ENCODE measurements at regions not wholly inside any gene's neighbourhood (a gene's known extent, or its start where the extent isn't known, plus 50 kb on each side); places are given as distances from the start of the nearest gene placed in this dataset.
"Not testable (repeated sequence)": the region's sequence is repeated elsewhere in the genome, so short reads cannot be mapped to it uniquely, and the experiment has no call there.

DNA sequence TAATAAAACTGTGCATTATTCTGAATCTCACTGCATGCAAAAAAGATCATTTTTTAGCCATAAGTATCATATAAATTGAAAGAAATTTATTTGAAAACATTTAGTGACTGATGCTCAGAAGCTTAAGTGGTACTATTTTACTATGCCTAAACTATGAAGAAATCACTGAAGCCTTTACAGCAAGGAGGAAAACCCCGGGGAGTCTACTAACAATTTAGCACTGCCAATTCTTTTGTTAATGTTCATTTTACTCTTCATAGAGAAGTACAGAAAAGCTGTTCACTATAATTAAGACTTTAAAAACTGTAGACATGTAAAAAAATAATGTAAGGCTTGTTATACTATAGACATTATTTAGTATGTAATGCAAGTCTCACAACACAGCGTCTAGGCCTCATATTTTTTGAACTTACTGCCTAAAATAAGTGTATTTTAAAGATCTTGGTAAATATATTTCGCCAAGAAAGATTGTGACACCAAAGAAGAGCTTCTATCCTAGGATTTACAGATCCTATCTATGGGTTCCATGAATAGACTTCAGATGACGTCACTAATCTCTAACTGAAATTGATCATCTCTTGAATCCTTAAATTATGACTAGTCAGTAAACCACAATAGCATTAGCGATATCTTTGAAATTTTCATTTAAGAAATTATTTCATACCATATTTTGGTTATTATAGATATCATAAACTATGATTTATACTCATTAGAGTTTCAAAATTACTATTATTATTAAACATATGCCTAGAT is 602.5 kb downstream of the TMA16 start:
- DNase-seq (ENCODE audit: low read depth): no peak

GRCh38 chr4:164100741-164101365 is 606.4 kb downstream of the TMA16 start:
- DNase-seq (ENCODE audit: low read depth): not testable (repeated sequence)

DNA sequence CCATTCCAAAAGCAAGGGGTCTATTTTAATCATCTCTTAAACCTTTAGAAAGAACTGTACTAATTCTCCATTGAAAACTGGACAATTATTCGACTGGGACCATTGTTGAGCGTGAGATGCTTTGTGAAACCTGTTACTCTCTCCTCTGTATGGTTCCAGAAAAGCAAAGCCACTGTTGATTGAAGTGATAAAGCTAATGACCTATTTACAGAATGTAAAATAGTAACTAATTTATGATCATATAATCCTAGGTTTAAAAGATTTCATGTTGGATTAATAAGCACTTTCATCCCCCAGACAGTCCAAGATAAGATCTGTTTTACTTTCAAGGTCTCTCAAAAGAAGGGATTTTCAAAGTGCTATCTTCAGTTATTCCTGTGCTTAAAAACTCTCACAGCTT is 614.5 kb downstream of the TMA16 start:
- no peak for DNase-seq (ENCODE audit: low read depth)

DNA sequence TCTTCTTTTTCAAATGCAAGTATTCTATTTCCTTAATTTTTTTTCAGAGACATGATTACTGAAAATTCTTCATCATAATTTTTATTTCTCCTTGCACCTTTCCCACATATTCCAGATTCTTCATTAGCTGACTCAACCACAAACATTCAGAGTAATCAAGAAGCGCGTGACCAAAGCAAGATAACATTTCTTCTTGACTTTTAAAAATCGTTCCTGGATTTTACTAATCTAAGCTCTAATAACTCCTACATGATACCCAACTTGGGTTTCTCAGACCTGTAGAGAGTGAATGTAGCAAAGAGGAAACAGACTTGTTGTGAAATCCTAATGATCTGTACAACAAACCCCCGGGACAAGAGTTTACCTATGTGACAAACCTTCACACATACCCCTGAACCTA is 615.0 kb downstream of the TMA16 start:
- DNase-seq (ENCODE audit: low read depth): no peak

DNA sequence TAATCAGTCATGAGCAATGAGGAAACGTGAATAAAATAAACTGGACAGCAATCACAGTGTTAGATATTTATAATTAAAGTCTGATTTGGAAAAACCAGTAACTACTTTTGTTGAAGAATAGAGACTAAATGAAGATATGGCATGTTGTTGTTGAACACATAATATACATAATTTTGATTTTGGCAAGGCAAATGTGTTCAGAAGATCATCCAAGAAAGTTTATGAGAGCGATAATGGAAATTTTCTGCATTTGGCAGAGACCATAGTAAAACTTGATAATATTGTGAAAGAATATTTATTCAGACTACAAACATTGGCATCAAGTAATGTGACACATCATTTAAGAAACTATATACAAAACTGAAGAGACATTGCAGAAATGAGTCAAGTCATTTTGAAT is 620.7 kb downstream of the TMA16 start:
- no peak for DNase-seq (ENCODE audit: low read depth)

DNA sequence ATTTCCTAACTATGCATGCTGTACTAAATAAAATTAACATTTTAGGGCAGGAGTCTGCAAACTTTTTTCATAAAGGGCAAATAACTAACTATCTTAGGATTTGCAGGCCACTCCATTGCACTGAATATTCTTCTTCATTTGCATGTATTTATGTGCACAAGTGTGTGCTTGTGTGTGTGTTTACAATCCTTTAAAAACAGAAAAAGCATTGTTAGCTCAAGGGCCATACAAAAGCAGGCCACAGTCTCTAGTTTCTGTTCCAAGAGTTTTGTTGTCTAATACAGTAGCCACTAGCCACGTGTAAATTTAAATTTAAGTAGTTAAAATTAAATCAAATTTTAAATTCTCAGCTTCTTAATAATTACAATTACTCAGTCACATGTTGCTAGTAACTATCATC is 621.8 kb downstream of the TMA16 start:
- DNase-seq (ENCODE audit: low read depth): no peak

DNA sequence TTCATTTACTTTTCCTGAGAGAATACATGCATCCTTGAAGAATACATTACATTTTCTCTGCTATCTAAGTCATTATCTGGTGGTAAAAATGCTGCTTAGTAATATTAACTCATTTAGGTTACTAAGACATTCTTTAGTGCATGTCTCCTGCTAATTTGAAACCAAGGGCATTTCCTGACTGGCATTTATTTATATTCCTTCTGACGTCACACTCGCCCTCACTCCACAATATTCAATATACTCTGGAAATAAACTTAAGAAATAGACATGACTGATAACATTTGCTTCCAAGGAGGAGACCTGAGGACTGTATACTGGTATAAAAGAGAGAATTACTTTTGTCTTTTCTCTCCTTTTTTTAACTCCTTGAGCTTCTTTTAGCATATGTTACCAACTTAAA is 619.5 kb upstream of the SMIM31 start:
- no peak for DNase-seq (ENCODE audit: low read depth)

DNA sequence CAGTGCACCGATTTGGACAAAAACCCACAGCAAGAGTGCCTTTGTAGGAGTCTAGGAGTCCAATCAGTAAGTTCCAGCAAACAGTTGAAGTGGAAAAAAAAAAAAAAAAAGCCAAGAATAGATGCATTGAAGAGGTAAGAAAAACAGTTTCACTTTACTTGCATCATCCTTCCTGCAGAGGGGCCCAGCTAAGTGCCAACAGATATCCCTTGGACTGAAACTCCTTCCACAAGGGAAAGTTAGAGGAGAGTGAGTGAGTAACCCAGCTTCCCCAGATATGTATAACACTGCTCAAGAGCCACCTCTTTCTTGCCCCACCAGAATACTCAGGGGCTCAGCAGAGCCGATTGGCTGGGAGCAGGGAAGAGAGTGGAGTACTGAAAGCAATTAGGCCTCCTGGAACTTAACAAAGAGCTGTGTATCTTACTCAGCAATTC is 617.7 kb upstream of the SMIM31 start:
- DNase-seq (ENCODE audit: low read depth): peak; percentile 29

DNA sequence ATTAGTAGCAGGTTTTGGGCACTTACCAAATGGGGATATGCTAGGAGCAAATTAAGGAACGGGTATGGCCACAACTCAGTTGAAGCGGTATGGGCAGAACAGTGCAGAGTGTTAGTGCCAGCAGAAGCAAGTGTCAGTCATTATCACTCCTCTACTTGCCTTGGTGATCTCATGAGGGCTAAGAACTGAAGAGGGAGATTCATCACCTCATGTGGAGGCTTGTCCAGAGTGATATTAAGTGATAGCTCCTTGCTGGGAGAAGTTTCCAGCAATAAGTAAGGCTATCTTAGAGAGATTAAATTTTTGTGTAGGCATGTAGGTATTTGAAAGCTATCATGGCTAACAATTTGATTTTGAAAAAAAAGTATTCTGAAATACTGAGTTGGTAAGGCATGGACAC is 615.4 kb upstream of the SMIM31 start:
- DNase-seq (ENCODE audit: low read depth): no peak

DNA sequence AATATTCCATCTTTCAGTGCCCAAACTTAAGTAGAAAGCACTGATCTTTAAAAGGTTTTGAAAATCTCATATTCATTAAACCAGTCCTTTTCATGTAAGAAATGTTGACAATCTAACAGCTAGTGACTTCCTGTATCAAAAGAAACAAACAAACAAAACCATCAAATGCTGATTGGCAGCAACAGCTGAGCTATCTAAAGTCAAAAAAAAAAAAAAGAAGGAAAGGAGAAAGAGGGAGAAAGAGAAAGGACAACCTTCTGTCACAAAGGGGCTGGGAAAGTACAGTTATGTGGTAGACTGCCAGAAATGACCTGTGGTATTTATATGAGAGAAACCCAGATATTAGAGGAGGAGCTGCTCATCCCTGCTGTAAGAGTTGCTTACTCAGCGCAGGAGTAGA is 614.6 kb upstream of the SMIM31 start:
- no peak for DNase-seq (ENCODE audit: low read depth)

GRCh38 chr4:164141755-164142375 is 612.1 kb upstream of the SMIM31 start:
- not testable (repeated sequence) for DNase-seq (ENCODE audit: low read depth)

DNA sequence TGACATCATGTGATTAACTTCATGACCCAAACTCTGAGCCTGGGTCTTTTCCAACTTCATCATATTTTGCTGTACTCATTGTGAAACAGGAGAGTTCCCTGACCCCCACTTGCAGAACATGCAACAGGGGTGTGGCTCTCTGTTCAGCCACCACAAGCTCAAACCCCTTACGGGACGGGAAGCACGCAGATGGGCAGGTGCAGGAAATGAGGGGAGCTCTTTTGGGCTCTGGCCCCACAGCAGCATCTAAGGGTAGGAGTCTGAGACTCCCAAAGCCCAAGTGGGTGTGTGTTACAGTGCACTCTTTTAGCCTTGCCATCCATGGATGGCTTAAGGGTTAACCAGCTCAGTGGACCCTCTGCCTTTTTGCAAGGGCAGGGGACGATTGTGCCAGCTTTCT is 599.5 kb upstream of the SMIM31 start:
- no peak for DNase-seq (ENCODE audit: low read depth)

- DNase-seq (ENCODE audit: low read depth): peak; percentile 49
Measured at GRCh38 chr4:164169591-164169990, 584.3 kb upstream of the SMIM31 start.

- no peak for DNase-seq (ENCODE audit: low read depth)
Measured at GRCh38 chr4:164177153-164177552, 576.8 kb upstream of the SMIM31 start.

- DNase-seq (ENCODE audit: low read depth): no peak
Measured at GRCh38 chr4:164177753-164178152, 576.2 kb upstream of the SMIM31 start.

DNA sequence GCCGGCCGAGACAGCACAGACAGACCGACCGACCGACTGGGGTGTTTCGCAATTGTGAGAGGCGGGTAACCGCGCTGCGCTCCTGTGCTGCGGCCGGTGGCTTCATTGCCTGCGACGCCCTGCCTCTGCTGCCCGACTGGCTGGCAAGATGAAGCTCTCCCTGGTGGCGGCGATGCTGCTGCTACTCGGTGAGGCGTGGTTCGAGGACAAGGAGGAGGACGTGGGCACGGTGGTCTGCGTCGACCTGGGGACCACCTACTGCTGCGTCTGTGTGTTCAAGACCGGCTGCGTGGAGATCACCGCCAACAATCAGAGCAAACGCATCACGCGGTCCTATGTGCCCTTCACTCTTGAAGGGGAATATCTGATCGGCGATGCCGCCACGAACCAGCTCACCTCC is 565.7 kb upstream of the SMIM31 start:
- DNase-seq (ENCODE audit: low read depth): no peak

DNA sequence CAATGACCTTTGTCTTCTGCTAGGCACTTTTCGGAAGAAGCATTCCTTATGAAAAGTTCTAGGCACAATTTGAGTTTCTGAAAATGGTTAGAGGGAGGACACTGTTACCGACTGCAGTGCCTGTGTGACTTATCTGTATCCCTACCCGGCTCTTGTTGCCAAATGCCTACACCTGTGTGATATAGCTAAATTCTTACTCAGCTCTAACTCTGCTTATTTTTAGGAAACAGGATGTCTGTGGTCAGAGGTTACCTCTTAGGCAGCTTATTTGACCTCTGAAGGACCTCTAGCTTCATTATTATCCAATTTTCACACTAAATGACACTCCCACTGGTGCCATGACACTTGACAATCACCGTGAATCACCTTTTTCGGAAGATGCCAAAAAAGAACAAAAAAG is 561.1 kb upstream of the SMIM31 start:
- DNase-seq (ENCODE audit: low read depth): no peak

- DNase-seq (ENCODE audit: low read depth): no peak
Measured at GRCh38 chr4:164193676-164194075, 560.3 kb upstream of the SMIM31 start.

DNA sequence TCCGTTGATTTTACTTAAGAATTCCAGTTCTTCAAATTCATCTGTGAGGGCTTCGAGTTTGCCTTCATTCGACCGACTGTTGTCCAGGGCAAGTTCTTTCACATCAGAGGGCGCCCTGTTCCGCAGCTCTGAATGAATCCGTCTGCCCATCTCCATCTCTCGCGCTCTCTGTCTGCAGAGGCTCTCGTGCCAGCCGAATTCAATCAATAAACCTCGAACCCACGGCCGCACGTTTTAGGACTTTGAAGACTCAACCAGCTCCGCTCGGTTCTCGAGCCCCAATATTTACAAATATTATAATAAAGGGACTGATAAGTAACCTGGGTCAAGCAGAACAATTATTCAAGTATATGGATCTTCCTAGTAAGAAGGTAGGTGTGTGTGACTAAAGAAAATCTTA is 556.4 kb upstream of the SMIM31 start:
- no peak for DNase-seq (ENCODE audit: low read depth)

DNA sequence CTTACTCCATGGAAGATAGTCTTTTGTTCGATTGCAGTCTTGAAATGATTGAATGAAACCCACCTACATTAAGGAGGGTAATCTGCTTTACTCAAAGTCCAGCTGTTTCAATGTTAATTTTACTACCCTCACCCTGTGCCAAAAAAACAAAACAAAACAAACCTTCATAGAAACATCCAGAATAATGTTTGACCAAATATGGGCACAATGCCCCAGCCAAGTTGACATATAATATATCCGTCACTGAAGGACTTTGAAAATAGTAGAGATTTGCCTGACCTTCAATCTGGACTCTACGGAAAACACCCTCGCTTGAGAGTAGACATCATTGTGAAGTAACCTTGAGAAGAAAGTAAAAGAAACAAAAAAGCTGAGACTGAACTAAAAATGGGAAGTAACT is 550.5 kb upstream of the SMIM31 start:
- DNase-seq (ENCODE audit: low read depth): no peak

DNA sequence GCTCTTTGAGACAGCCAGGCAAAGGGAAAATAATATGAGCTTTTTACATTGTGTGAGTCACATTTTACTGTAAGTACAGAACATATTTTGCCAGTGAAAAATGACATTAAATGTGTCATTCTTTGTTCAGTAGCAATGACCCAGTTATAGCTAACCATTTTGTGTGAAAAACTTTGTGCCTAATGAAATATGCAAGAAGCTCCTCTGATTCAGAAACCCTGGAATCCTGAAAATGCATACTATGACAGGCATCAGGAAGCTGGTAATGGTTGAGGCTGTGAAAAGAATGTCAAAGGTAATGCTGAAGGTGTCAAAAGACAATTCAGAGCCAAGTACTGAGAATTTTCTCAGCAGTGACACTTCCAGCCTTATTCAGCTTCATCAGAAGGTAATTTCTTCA is 549.5 kb upstream of the SMIM31 start:
- peak; percentile 90 for DNase-seq (ENCODE audit: low read depth)

DNA sequence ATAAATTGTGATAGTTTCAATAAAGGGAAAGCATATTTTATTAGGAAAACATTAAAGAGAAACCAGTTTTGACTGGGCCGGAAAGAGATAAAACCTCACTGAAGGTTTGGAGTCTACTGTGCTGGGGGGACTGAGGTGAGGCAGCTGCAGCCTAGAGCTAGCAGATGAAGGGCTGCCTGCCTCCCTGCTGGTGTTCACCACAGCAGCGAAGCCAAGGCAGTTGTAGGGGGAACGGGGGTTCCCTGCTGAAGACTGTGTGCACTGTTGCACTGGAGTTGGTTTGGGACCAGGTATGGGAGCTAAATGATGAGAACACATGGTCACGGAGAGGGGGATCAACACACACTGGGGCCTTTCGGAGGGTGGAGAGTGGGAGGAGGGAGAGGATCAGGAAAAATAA is 546.5 kb upstream of the SMIM31 start:
- no peak for DNase-seq (ENCODE audit: low read depth)

- DNase-seq (ENCODE audit: low read depth): peak; percentile 13
Measured at GRCh38 chr4:164210377-164210776, 543.6 kb upstream of the SMIM31 start.

DNA sequence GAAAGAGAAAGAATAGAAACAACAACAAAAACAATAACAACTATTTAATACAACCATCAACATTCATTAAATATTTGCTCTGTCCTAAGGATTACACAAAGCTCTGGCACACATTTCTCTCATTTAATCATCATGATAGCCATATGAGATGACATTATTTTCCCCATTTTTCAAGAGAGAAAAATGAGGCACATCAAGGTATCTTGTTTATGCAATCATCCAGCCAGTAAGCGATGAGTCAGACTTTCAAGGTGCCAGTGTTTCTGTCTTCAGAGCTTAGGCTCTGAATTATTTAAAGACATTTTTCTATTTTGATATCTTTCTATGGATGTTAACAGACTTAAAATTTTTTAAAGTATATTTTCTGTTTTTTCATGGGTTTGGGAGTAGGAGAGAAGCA is 541.8 kb upstream of the SMIM31 start:
- no peak for DNase-seq (ENCODE audit: low read depth)
